Activated CD4-positive, alpha-beta T cell treated with anti-CD3 and anti-CD28 coated beads, Interleukin-2, amount 50 U/mL, for 24 hours (primary cell): ENCODE measurements at regions not wholly inside any gene's neighbourhood (a gene's known extent, or its start where the extent isn't known, plus 50 kb on each side); places are given as distances from the start of the nearest gene placed in this dataset.
"Not testable (repeated sequence)": the region's sequence is repeated elsewhere in the genome, so short reads cannot be mapped to it uniquely, and the experiment has no call there.

ENCODE experiments used
- DNase-seq, 2 donors: peaks; one replicate each; pipeline ENCODE4 v3.0.0-alpha.2; 2020; ENCODE audit warnings: low read depth in 1 of 2, low spot score in 1 of 2

- DNase-seq: not testable (repeated sequence)
Observed at GRCh38 chr2:208921358-208921757, 502.5 kb upstream of the MAP2 start.

DNA sequence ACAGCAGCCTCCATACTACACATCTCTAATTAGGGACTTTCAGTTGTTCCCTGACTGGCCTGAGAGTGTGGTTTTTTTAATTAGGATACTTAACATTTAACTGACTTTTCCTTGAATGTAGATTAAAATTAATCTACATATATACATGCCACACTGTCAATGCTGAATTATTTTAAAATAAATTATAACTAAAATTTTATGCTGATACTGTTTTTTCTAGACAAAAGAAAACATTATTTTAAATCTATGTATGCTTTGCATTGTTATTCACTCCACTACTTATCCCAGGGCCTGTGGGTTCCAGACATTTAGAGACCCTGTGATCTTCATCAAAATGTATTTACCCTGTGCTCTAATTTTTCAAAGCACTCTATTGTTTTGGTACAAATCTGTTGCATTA, 496.0 kb upstream of the MAP2 start:
- DNase-seq: no peak

GRCh38 chr2:208929139-208929864, 494.5 kb upstream of the MAP2 start:
- DNase-seq: no peak

DNA sequence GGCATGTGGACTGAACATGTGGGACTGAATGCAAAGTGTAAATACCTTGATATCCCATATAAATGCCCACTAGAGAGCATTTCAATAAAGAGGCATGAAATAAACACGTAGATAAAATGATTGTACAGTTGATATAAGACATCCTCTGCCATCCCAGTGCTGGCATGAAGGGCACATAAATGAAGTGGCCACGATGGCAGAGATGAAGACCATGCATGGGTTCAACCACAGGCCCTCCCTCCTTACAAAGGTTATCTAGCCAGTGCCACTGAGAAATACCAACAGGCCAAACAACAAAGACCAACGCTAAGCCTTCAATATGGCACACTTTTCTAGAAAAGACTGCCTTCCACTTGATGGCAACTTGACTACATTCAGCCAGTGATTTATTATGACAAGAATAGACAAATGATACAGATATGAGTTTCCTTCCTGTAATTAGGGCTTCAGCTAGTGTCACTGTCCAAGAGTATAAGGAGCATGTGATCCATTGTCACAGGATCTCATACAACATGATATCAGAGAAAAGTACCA, 493.9 kb upstream of the MAP2 start:
- no peak for DNase-seq

- no peak for DNase-seq
Observed at GRCh38 chr2:208935531-208935930, 488.3 kb upstream of the MAP2 start.

DNA sequence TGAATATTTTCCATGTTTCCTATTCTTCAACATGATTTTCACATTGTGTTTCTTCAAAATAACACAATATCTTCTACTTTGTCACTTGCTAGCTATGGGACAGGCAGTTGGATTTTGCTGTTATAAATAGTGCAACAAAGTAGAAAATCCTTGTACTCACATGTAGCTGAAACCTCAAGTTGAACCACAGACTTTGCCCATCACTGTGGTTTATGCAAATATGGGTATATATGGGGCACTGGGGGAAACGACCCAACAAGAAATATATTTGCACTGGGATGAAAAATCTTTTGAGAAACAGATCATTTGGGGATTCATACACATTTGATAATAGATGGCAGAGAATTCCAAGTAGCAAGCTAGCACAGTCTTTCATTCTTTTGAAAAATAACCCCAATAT, 486.3 kb upstream of the MAP2 start:
- DNase-seq: no peak

DNA sequence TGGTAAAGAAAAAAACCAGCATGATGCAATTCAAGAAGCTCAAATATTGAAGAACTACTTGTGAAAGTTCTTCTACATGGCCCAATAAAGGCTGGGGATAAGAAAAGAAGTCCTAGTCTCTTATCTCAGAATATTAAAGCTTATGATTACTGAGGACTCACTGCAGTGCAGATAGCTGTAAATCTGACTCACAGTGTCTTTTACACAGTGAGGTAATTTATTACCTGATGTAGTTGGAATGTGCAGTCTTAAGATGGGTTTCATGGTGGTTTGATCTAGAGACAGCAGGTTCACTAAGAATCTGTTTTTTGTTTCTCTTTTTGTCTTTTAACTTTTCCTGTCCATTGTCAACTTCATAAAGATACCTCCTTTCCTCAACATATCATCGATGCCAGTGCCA, 484.0 kb upstream of the MAP2 start:
- no peak for DNase-seq

DNA sequence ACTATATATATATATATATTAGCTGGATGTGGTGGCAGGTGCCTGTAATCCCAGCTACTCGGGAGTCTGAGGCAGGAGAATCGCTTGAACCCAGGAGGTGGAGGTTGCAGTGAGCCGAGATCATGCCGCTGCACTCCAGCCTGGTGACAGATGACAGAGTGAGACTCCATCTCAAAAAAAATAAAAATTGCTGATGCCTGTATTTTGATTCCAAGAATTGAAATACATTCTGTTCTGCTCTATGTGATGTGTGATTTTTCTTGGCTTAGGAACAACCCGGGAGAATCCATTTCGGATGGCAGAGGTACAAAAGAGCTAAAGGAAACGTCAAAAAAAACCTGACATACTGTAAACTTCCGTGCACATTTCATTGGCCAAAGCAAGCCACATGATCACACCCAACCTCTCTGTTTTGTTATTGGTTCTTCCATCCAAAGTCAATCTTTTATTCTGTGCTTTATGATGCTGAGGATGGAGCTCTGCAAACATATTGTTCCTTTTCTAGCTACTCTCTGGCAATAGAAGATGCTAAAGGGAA, 478.1 kb upstream of the MAP2 start:
- no peak for DNase-seq

DNA sequence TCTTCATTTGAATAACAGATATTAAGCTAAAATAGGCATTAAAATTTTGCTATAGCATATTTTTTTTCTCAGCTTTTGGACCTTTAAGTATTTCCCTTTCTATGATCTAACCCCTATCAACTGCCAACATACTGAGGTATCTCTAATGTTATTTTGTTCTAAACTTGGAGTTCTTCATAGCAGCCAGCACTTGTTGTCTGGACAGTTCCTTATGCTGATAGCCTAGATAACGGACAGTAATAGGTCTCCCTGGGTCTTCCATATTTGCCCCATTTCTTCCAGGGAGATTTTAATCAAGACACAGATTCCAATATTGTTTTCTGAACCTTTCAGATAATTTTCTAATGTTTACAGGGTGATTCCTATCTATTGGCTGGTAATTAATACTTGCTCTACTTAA, 475.8 kb upstream of the MAP2 start:
- no peak for DNase-seq

GRCh38 chr2:208970070-208970469, 453.8 kb upstream of the MAP2 start:
- no peak for DNase-seq

DNA sequence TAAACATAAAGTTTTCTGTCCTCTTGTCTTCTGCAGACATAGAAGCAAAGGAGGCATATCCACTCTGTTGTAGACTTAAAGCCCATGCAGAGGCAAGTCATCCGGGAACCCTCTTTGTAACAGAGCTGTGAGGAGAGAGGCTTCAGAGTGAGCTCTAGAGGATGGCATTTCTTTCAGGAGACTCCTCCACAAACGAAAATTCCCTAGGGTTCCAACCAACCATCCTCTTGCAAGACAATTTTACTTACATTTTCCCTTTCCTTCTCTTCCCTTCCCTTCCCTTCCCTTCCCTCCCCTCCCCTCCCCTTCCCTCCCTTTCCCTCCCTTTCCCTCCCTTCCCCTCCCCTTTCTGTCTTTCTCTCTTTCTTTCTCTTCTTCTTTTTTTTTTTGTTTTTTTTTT, 446.3 kb upstream of the MAP2 start:
- no peak for DNase-seq

DNA sequence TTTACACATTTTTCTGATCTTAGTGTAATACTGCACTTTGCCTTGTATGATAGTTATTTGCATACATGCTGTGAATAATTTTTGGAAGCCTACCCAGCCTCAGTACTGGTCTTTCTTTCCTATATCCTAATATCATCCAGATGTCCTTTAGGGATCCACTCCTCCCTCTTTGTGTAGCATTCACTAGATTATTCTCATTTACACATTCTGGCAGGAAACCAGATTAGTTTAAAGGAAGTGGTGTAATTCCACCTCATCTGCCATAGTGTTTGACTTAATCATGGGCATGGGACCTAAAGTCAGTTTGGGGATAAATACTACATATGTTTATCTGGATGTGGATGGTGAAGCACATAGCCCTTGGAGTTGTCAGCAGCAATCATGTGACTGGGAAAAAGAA, 444.9 kb upstream of the MAP2 start:
- DNase-seq: no peak

DNA sequence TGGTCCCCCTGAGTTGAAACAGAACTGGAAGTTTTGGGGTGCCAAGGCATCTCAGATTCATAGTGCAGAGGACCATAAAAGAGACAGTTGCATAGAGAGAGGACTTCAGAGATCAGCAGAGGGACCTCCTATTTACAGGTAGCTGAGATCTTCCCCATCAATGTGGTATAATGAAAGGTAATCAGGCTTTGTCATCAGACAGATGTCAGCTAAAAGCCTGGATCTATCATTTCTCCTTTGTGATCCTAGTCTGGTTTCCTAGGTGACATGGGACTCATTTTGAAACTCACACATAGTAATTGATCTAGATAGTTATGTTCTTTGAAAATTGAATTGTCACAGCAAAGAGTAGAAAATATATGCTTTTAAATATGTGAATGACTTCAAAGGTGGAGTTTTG, 443.5 kb upstream of the MAP2 start:
- DNase-seq: no peak

GRCh38 chr2:208982831-208983230, 441.0 kb upstream of the MAP2 start:
- DNase-seq: no peak

DNA sequence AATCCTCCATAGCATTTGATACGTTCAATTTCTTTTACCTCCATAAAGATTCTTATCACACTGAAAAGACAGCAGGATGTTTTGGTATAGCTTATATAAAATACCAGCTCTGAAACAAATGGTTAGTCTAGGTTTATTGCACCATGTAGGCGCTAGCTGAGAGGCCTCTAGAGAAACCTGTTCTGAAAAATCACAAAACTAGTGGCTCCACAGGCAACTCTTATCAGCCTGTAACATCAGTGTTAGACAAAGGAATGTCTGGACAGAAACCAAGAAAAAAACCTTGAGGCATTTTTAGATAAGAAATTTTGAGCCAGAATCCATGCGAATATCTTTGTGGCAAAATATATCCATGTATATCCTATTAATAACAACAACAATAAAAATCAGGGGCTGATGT, 440.4 kb upstream of the MAP2 start:
- DNase-seq: no peak

DNA sequence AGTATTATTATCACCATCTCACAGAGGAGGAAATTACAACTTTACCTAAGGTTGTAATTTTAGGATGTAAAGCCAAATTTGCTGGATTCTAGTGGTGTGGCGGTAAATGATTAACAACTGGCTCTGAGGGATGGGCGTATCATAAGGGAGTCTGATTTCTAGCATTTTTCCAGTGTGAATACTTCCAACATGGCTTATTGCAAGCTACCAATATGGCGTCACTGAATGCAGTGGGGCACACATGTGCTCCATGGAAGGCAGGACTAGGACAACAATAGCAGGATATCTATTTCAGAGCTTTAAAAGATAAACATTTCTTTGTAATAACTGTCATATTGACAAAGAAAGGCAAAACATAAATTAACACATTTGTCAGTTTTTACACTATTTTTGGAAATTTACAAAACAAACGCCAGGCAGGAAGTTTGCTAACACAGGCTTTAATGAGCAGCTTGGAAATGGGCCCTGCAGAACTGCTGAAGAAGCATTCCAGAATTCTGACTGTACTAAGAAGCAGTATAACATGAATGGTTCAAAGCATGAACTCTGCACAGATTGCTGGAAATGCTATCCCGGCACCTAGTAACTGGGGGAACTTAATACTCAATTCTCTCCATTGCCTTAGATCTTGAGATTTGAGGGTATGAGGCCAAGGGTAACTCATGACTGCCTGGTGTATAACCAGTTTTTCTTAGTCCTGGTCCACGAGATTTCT, 439.3 kb upstream of the MAP2 start:
- DNase-seq: no peak

- DNase-seq: no peak
Observed at GRCh38 chr2:208985644-208986043, 438.2 kb upstream of the MAP2 start.

DNA sequence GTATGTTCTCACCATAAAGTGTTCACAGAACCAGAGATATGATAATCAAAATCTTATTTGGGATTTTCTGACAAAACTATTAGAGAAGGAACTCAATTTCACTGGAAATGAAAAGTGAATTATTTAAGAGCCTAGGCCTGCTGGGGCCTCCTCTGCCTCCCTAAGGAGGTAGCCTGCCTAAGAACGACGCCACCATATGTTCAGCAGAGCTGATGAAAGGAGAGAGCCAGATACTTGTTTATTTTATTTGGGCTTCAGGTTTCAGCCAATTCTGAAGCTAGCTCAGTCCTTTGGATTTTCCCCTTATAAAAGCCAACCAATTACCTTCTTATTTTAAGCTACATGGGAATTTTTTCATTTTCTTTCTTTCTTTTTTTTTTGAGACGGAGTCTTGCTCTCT, 433.1 kb upstream of the MAP2 start:
- no peak for DNase-seq

- DNase-seq: no peak
Observed at GRCh38 chr2:208999911-209000310, 423.9 kb upstream of the MAP2 start.

- no peak for DNase-seq
Observed at GRCh38 chr2:209002054-209002453, 421.8 kb upstream of the MAP2 start.

- no peak for DNase-seq
Observed at GRCh38 chr2:209005371-209005770, 418.5 kb upstream of the MAP2 start.

GRCh38 chr2:209008636-209009287, 415.1 kb upstream of the MAP2 start:
- DNase-seq: no peak
